Osteocyte (in vitro differentiated cells): ENCODE measurements at regions not wholly inside any gene's neighbourhood (a gene's known extent, or its start where the extent isn't known, plus 50 kb on each side); places are given as distances from the start of the nearest gene placed in this dataset.

Experiments
- DNase-seq: peaks from one replicate; pipeline ENCODE4 v3.0.0; 2021; ENCODE audit warnings: mixed read lengths; ENCODE audit not compliant: unreplicated experiment; ENCODE audit errors: extremely low spot score
- H3K27ac Mint-ChIP-seq: one replicate; pipeline ENCODE4 v1.8.0; 2021; ENCODE audit warnings: mild to moderate bottlenecking, mixed read lengths; ENCODE audit not compliant: unreplicated experiment
- H3K27me3 Mint-ChIP-seq: one replicate; pipeline ENCODE4 v1.8.0; 2021; ENCODE audit warnings: mixed read lengths; ENCODE audit not compliant: unreplicated experiment
- H3K36me3 Mint-ChIP-seq: one replicate; pipeline ENCODE4 v1.8.0; 2021; ENCODE audit warnings: mixed read lengths; ENCODE audit not compliant: unreplicated experiment
- H3K4me1 Mint-ChIP-seq: one replicate; pipeline ENCODE4 v1.8.0; 2021; ENCODE audit warnings: mixed read lengths; ENCODE audit not compliant: unreplicated experiment
- H3K4me3 Mint-ChIP-seq: one replicate; pipeline ENCODE4 v1.8.0; 2021; ENCODE audit warnings: mild to moderate bottlenecking, moderate library complexity, mixed read lengths; ENCODE audit not compliant: unreplicated experiment
- H3K9me3 Mint-ChIP-seq: one replicate; pipeline ENCODE4 v1.8.0; 2021; ENCODE audit warnings: mixed read lengths; ENCODE audit not compliant: unreplicated experiment
- TF ChIP-seq, protein P1 (sequence below): fragments of 200-600 bp; sonication (generic); IDR thresholded peaks from 2 replicates; pipeline ENCODE4 v1.5.0; 2021; ENCODE audit warnings: antibody characterized with exemption, mild to moderate bottlenecking, moderate library complexity

DNA sequence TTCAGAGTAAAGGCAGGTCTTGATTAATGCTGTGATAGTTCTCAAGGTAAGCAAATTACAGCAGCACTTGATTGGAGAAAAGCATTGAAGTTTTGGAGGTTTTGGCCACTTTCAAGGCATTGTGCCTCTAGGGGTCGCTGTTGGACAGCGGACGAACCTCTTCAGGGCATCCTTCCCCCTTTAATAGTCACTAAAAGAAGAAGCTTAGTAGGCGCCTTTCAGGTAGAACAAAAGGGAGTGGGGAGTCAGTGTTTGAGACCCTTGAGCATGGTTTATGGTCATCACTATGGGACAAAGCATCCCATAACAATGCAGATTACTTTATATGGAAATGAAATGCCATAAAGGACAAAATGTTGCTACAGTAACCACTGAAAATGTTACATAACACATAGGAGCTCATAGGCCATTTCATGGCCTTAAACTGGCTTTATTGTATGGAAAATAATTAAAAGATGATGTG, 199.5 kb upstream of the DCN start:
- Mint-ChIP-seq H3K4me3 (peak overlapping the region; percentile 82), H3K27me3 (no peaks in the 10 kb centered on the region), H3K9me3 (no peaks in the 10 kb centered on the region), H3K36me3 (no peaks in the 10 kb centered on the region), H3K4me1 (peaks cover 22% of the 10 kb centered on the region), H3K27ac (peak overlapping the region; percentile 72)
- peak; percentile 90 for DNase-seq
- TF ChIP-seq, protein P1, sequence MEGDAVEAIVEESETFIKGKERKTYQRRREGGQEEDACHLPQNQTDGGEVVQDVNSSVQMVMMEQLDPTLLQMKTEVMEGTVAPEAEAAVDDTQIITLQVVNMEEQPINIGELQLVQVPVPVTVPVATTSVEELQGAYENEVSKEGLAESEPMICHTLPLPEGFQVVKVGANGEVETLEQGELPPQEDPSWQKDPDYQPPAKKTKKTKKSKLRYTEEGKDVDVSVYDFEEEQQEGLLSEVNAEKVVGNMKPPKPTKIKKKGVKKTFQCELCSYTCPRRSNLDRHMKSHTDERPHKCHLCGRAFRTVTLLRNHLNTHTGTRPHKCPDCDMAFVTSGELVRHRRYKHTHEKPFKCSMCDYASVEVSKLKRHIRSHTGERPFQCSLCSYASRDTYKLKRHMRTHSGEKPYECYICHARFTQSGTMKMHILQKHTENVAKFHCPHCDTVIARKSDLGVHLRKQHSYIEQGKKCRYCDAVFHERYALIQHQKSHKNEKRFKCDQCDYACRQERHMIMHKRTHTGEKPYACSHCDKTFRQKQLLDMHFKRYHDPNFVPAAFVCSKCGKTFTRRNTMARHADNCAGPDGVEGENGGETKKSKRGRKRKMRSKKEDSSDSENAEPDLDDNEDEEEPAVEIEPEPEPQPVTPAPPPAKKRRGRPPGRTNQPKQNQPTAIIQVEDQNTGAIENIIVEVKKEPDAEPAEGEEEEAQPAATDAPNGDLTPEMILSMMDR, result peak; percentile 96

DNA sequence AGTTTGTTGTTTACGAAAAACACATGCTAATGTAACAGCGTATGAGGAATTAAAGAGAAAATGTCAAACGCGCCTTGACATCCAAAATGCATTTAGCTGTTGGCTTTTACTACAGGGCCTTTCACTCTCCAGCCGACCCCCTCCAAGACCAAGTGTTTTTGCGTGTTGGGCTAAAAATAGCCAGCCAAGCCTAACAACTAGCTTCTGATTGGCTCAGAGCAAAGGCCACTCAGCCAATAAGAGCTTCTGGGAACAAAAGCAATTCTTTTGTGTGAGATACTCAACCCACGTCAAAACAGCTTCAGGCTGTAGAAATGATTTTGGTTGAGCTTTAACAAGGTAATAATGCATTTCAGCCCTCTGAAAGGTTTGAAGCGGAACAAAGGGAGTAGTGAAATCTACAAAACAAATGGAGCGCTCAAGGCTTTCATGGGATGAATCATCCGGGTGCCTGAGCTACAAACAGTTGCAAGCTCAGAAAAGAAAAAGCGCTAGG, 198.7 kb upstream of the DCN start:
- Mint-ChIP-seq H3K4me3 (peak overlapping the region; percentile 82), H3K27ac (peak overlapping the region; percentile 43), H3K4me1 (peaks cover 22% of the 10 kb centered on the region), H3K36me3 (no peaks in the 10 kb centered on the region), H3K9me3 (no peaks in the 10 kb centered on the region), H3K27me3 (no peaks in the 10 kb centered on the region)
- no peak for DNase-seq
- TF ChIP-seq, protein P1, result no peak

DNA sequence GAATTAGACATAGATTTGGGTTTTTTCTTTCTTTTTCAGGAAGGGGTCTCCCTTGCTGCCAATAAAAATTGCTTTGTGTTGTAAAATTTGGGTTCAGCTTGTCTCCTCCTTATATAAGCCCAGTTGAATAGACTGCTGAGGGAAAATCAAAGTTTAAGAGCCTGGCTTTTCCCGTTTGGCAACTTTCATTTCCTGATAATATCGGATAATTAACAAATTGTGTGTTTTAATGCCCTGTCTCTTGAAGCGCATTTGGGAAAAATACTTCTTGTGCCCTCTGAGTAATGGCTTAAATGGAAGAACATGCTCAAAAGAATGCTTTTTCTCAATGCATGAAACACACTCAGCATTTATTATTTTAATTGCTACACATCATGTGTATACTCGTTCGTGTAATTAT, 198.0 kb upstream of the DCN start:
- DNase-seq, result no peak
- Mint-ChIP-seq H3K4me3 (no peak overlapping the region), H3K27ac (no peak overlapping the region), H3K27me3 (no peaks in the 10 kb centered on the region), H3K36me3 (no peaks in the 10 kb centered on the region), H3K9me3 (no peaks in the 10 kb centered on the region), H3K4me1 (peaks cover 22% of the 10 kb centered on the region)
- TF ChIP-seq, protein P1, result no peak

DNA sequence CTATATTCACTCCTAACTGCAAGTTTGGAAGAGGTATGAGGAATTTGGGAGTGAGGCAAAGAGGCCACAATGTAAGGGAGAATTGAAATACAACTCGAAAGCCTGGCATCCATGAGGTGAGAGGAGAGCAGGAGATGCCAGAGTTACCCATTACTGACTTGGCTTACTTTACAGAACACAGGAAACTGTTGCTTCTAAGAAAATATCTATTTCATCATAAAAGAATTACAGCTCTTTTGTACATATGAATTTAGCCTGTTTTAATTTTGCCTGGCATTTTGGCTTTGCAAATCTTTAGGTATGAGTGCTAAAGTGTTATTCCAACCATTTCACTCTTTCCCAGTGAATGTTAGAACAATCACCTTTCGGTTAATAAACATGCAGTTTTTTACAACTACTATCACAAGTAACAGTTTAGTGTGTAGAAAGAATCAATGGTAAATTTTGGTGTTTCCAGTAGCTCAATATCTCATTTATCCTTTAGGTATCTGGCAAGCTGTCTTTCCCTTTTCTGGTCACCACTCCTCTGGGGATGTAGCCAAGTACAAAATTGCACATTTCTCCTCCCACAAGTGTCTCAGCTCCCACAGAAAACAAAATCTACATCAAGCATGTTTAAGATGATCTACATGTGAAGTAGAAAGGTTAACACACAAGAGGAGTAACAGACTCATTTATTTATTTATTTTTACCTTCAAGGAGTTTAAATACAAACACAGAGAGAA, 196.6 kb upstream of the DCN start:
- TF ChIP-seq, protein P1, result no peak
- no peaks in the 10 kb centered on the region for H3K27me3 Mint-ChIP-seq
- H3K36me3 Mint-ChIP-seq, result no peaks in the 10 kb centered on the region
- DNase-seq, result no peak
- H3K4me1 Mint-ChIP-seq, result peaks cover 22% of the 10 kb centered on the region
- H3K27ac Mint-ChIP-seq, result peak overlapping the region; percentile 23
- H3K9me3 Mint-ChIP-seq, result no peaks in the 10 kb centered on the region
- H3K4me3 Mint-ChIP-seq, result no peak overlapping the region

DNA sequence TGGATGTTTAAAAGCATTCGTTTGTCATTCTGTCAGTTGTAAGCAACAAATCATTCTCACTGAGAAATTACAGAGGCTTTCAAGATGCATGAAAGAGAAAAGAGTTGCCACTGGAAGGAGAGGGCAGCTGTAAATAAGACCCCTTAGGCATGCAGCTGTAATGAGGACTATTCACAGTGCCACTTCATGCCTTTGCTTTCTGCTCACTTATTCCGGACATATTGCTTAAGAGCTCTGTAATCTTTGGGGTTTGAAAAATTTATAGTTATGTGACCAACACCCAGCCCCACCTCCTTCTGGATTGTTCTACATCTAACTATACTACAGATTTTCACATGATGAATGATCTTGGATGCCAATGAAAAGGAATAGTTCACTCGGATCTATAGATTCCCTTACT, 194.8 kb upstream of the DCN start:
- H3K36me3 Mint-ChIP-seq, result peaks cover 2% of the 10 kb centered on the region
- TF ChIP-seq, protein P1, result no peak
- H3K4me3 Mint-ChIP-seq, result no peak overlapping the region
- H3K4me1 Mint-ChIP-seq, result peaks cover 22% of the 10 kb centered on the region
- DNase-seq, result no peak
- no peaks in the 10 kb centered on the region for H3K27me3 Mint-ChIP-seq
- H3K27ac Mint-ChIP-seq, result no peak overlapping the region
- no peaks in the 10 kb centered on the region for H3K9me3 Mint-ChIP-seq
